GM12864 (cell line): ENCODE measurements at regions not wholly inside any gene's neighbourhood (a gene's known extent, or its start where the extent isn't known, plus 50 kb on each side); places are given as distances from the start of the nearest gene placed in this dataset.
"Not testable (repeated sequence)": the region's sequence is repeated elsewhere in the genome, so short reads cannot be mapped to it uniquely, and the experiment has no call there.

ENCODE experiments used
- DNase-seq: peaks from one replicate; pipeline ENCODE4 v3.0.0-alpha.2; 2011; ENCODE audit warnings: low read depth
- H3K4me3 ChIP-seq: 2 replicates; pipeline ENCODE4 v1.5.1; 2011; ENCODE audit warnings: mild to moderate bottlenecking, low read depth, low read length, control low read depth
- TF ChIP-seq, protein P1 (sequence below): IDR thresholded peaks from 2 replicates; pipeline ENCODE4 v1.5.1; 2011; ENCODE audit warnings: low read depth, mild to moderate bottlenecking, moderate library complexity, low read length, control low read depth, inconsistent platforms; ENCODE audit errors: missing control alignments

DNA sequence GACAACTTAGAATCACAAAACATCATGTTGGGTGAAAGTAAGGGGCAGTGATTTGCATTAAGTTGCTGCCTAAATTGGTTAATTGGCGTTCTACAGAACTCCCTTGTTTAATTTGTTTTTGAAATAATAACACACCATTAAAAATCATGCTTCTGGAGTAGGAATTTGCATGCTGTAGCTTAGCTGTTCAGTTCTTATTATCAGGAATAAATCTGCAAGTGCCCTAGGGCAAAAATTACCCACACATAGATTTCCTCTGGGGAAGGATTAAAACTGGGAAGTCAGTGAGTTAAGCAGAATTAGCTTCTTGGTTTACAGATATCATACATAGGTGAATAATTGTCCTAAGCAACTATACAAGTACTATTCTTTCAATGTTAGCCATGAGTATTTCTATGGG lies 381.6 kb upstream of the NAALADL2 start:
- TF ChIP-seq, protein P1, sequence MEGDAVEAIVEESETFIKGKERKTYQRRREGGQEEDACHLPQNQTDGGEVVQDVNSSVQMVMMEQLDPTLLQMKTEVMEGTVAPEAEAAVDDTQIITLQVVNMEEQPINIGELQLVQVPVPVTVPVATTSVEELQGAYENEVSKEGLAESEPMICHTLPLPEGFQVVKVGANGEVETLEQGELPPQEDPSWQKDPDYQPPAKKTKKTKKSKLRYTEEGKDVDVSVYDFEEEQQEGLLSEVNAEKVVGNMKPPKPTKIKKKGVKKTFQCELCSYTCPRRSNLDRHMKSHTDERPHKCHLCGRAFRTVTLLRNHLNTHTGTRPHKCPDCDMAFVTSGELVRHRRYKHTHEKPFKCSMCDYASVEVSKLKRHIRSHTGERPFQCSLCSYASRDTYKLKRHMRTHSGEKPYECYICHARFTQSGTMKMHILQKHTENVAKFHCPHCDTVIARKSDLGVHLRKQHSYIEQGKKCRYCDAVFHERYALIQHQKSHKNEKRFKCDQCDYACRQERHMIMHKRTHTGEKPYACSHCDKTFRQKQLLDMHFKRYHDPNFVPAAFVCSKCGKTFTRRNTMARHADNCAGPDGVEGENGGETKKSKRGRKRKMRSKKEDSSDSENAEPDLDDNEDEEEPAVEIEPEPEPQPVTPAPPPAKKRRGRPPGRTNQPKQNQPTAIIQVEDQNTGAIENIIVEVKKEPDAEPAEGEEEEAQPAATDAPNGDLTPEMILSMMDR = no peak
- no peak overlapping the region for H3K4me3 ChIP-seq
- no peak for DNase-seq

DNA sequence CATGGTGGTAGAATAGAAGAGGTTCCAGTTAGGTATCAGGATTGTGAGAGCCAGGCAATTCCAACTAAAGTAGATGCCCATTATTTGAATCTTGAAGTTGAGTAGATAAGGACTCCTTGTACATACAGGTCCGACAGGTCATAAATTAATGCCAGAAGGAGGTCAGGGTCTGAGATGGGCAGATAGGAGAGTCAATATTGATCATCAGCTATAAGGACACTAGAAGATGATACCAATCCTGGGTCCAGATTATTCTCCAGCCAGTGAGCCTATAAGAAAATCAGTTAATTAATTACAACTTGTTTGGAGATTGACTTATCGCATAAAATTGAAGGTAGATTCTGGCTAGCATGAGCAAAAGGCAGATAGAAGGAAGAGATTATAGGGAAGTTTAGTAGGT lies 378.4 kb upstream of the NAALADL2 start:
- no peak for DNase-seq
- TF ChIP-seq, protein P1 = no peak
- no peak overlapping the region for H3K4me3 ChIP-seq

DNA sequence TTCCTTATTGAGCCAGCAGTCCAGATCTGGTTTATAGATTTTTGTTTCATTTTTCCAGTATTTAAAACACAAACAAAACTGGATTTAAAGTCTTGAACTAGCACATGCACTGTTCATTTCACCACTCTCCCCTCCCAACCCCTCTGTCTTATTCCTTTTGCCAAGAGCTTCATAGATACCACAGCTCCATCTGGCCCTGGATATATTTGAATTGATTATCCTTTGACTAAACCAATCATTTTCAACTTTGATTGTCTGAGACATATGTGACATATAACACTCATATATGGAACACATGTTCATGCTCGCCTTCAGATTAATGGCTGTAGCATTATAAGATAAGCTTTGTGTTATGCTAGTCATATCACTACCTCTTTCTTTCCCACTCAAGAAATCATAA lies 376.6 kb upstream of the NAALADL2 start:
- DNase-seq = no peak
- TF ChIP-seq, protein P1 = no peak
- H3K4me3 ChIP-seq = no peak overlapping the region

DNA sequence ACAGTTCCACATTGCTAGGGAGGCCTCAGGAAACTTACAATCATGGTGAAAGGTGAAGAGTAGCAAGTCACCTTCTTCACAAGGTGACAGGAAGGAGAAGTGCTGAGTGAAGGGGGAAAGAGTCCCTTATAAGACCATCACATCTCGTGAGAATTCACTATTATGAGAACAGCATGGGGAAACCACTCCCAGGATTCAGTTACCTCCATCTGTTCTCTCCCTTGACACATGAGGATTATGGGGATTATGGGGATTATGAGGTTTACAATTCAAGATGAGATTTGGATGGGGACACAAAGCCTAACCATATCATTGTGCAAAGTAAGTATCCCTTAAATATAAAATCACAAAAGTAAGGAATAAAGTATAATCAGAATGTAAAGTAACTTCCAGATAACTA lies 375.9 kb upstream of the NAALADL2 start:
- no peak for DNase-seq
- TF ChIP-seq, protein P1 = no peak
- no peak overlapping the region for H3K4me3 ChIP-seq

DNA sequence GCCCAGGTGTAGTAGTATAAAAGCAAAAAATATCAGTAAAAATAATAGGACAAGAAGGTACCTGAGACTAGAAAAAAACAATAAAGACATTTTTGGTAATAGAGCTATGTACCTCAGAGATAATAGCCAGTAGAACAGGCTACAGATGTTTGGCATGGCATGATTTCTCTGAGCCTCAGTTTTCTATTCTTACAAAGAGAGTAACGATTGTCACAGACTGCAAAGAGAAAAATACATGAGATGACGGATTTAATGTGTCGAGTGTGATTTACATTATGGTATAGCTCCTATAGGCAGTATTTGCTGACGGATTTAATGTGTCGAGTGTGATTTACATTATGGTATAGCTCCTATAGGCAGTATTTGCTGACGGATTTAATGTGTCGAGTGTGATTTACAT lies 375.3 kb upstream of the NAALADL2 start:
- DNase-seq, H3K4me3 ChIP-seq: not testable (repeated sequence)

DNA sequence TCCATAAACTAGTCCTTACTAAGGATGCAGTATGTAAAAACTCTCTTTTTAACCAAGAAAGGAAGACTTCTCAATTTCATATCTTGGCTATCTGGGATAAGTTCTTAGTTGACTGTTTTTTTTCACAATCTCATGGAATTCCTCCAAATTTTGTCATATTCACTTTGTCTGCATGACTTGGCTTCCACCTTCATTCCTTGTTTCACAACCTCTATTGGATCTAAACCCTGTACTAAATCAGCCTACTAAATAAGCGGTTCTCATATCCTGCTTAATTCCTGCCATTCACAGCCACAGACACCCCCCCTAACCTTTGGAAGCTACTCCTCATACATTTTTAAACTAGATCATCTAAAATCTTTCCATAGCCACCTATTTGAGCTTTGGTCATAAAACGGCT lies 370.6 kb upstream of the NAALADL2 start:
- H3K4me3 ChIP-seq = no peak overlapping the region
- no peak for DNase-seq
- TF ChIP-seq, protein P1 = no peak

DNA sequence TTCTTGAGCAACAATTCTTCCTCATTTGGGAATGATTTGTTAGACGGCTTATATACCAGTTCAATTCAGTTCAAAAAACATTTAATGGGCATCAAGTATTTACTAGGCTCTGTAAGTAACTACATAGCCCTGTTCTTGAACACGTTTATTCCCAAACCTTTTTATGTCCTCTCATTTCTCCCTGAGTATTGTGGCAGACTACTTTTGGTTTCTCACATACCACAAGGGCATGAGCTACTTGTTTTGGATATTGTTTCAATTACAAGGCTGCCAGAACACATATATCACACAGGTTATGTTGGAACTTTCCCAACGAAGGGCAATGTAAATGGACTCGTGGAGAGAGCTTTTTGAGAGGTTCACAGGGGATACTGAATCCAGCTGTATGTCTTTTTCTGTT lies 363.8 kb upstream of the NAALADL2 start:
- no peak for DNase-seq
- H3K4me3 ChIP-seq = no peak overlapping the region
- TF ChIP-seq, protein P1 = no peak

DNA sequence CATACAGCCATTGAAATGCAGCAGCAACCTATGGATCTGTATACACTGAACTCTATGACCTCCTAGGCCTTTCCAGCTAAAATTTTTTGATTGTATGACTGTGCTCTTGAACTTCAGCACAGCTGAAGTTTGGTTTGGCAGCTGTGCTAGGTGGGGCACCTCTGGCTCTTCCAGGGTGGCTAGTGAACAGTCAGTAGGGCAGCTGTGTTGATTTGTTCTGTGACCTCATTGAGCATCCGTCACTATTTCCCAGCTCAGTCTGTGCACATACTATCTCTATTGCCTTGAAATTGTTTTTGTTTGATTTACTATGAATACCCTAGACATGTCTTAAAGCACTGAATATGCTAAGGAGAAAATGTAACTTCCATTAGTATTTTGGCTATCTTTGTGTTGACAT lies 363.2 kb upstream of the NAALADL2 start:
- no peak for DNase-seq
- TF ChIP-seq, protein P1 = no peak
- H3K4me3 ChIP-seq = no peak overlapping the region
